Thymus (tissue), 11 donors: ENCODE measurements at regions not wholly inside any gene's neighbourhood (a gene's known extent, or its start where the extent isn't known, plus 50 kb on each side); places are given as distances from the start of the nearest gene placed in this dataset.

Experiments
- DNase-seq, 9 donors: peaks; one replicate each; pipeline ENCODE4 v3.0.0-alpha.2; 2013; ENCODE audit warnings: low spot score in 9 of 9, low read depth in 6 of 9, missing footprints in 1 of 9
- H3K27ac ChIP-seq, 2 donors: one replicate each; pipeline ENCODE4 v1.5.1; 2013; ENCODE audit warnings: control low read depth in 1 of 2, low read depth in 1 of 2, low read length in 1 of 2, mild to moderate bottlenecking in 1 of 2, moderate library complexity in 1 of 2
- H3K27me3 ChIP-seq, 2 donors: one replicate each; pipeline ENCODE4 v1.5.1; 2013; ENCODE audit warnings: low read length in 1 of 2; ENCODE audit not compliant: control insufficient read depth in 2 of 2, insufficient read depth in 1 of 2
- H3K36me3 ChIP-seq, 2 donors: one replicate each; pipeline ENCODE4 v1.5.1; 2013; ENCODE audit warnings: low read length in 1 of 2, mild to moderate bottlenecking in 1 of 2, moderate library complexity in 1 of 2; ENCODE audit not compliant: control insufficient read depth in 2 of 2, insufficient read depth in 2 of 2
- H3K4me1 ChIP-seq, 2 donors: one replicate each; pipeline ENCODE4 v1.5.1; 2013; ENCODE audit warnings: low read length in 2 of 2; ENCODE audit not compliant: control insufficient read depth in 2 of 2, insufficient read depth in 2 of 2
- H3K4me3 ChIP-seq, 2 donors: one replicate each; pipeline ENCODE4 v1.5.1; 2013; ENCODE audit warnings: low read length in 2 of 2, control low read depth in 1 of 2, mild to moderate bottlenecking in 1 of 2
- H3K9me3 ChIP-seq, 2 donors: one replicate each; pipeline ENCODE4 v1.5.1; 2013; ENCODE audit warnings: low read length in 1 of 2, mild to moderate bottlenecking in 1 of 2; ENCODE audit not compliant: control insufficient read depth in 2 of 2, insufficient read depth in 1 of 2
- WGBS: extraction: QIAGEN DNeasy Blood & Tissue Kit; methylation state at CpG from one replicate; pipeline ENCODE4 v1.1.7; 2013; 5-methylcytosine and 5-hydroxymethylcytosine counted together
- donor health status: healthy.

DNA sequence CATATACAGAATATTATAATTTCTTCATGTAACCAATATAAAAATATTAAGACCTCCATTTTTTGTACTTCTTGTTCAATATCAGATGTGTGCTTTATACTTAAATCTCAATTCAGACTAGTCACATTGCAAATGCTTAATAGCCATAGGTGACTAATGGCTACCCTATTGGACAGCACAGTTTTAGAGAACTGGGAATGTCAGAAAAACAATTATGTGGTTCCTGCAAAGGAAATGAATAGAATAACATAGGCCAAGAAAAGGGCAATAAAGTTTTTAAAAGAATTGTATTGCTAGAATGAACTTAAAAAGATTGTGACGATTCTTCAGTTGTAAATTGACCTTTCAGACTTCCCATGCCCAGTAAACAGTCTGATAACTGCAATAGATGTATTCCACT, 843.0 kb downstream of the METTL15 start:
- H3K4me3 ChIP-seq: no peak overlapping the region
- H3K36me3 ChIP-seq: no peaks in the 10 kb centered on the region
- 91% methylated on average over 1 of the region's 1 CpG for WGBS
- DNase-seq: no peak
- H3K27ac ChIP-seq: no peak overlapping the region
- no peaks in the 10 kb centered on the region for H3K27me3 ChIP-seq
- peaks cover 0 to 3% of the 10 kb centered on the region in 2 donors for H3K9me3 ChIP-seq
- no peaks in the 10 kb centered on the region for H3K4me1 ChIP-seq

DNA sequence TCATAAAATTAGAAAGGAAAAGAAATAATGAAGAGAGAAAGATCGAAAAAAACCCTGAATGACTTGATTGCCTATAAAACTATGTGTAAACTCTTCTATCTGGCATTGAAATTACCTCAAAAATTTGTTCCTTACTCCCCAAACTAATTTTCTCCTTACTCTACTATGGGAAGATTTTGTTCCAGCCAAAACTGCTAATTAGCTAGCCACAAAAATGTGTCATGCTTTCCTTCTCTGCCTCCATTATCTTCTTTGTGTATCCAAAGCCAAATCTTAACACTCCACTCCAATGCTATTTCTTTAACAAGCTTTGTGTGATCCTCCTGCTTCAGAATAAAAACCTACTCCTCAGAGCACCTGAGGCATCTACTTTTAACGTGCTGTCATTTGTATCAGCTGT, 831.2 kb downstream of the METTL15 start:
- Histone ChIP-seq H3K27me3 (no peaks in the 10 kb centered on the region), H3K9me3 (peaks cover 0 to 3% of the 10 kb centered on the region in 2 donors), H3K36me3 (no peaks in the 10 kb centered on the region), H3K4me1 (no peaks in the 10 kb centered on the region), H3K27ac (no peak overlapping the region), H3K4me3 (no peak overlapping the region)
- no peak for DNase-seq
- 66% methylated on average over 2 of the region's 2 CpGs for WGBS

DNA sequence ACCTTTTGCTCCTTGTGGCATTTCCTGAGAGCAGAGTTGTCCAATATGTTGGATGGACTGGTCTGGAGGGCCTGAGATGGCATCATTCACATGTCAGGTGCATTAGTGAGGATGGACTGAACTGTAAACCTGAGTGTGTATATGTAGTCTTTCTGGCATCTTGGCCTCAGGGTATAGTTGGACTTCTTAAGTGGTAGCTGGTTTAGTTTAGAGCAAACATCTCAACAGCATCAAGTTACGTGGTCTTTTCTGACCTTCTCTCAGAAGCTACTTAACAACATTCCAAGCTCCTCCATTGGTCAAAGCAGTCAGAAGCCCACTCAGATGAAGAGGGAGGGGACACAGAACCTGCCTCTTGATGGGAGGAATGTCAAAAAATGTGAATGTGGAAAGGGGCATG, 829.9 kb downstream of the METTL15 start:
- H3K27ac ChIP-seq: no peak overlapping the region
- H3K4me3 ChIP-seq: no peak overlapping the region
- H3K9me3 ChIP-seq: peaks cover 0 to 3% of the 10 kb centered on the region in 2 donors
- no peaks in the 10 kb centered on the region for H3K36me3 ChIP-seq
- 96% methylated on average over 1 of the region's 1 CpG for WGBS
- H3K27me3 ChIP-seq: no peaks in the 10 kb centered on the region
- DNase-seq: no peak
- no peaks in the 10 kb centered on the region for H3K4me1 ChIP-seq

DNA sequence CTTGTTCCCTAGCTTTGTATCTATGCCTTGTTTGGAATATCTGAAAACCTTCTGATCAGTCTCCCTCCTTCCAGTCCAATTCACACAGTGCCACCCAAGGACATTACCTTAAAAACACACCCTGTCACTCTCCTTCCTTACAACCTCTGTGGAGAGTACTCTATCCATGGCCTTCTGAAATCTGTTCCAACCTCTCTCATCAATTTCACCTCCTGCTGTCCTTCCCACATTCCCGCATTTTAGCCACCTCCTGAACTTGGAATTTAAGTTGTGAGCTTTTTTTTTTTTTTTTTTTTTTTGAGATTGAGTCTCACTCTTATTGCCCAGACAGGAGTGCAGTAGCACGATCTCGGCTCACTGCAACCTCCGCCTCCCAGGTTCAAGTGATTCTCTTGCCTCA, 824.8 kb downstream of the METTL15 start:
- DNase-seq: no peak
- Histone ChIP-seq H3K9me3 (no peaks in the 10 kb centered on the region), H3K27ac (no peak overlapping the region), H3K27me3 (no peaks in the 10 kb centered on the region), H3K36me3 (no peaks in the 10 kb centered on the region), H3K4me1 (no peaks in the 10 kb centered on the region), H3K4me3 (no peak overlapping the region)
- 96% methylated on average over 4 of the region's 4 CpGs for WGBS

DNA sequence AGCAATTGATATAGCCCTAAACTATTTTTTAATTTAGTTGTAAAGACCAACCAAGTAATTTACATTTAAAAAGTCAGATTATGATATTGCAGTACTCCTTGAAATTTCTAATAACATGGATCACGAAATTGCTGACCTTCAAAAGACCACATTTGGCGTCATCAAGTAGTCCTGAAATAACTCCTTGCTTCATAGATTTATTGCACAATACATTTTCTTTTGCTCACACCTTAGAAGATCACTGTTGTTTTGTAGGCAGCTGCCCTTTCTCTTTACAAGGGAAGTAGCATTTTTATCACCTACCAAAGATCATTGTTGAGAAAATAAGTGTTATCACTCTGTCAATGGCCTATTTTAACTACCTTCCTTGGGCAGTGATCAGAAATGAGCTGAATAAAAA, 815.8 kb downstream of the METTL15 start:
- Histone ChIP-seq H3K4me1 (no peaks in the 10 kb centered on the region), H3K36me3 (no peaks in the 10 kb centered on the region), H3K9me3 (no peaks in the 10 kb centered on the region), H3K27me3 (no peaks in the 10 kb centered on the region), H3K4me3 (no peak overlapping the region), H3K27ac (no peak overlapping the region)
- 90% methylated on average over 2 of the region's 2 CpGs for WGBS
- DNase-seq: no peak

DNA sequence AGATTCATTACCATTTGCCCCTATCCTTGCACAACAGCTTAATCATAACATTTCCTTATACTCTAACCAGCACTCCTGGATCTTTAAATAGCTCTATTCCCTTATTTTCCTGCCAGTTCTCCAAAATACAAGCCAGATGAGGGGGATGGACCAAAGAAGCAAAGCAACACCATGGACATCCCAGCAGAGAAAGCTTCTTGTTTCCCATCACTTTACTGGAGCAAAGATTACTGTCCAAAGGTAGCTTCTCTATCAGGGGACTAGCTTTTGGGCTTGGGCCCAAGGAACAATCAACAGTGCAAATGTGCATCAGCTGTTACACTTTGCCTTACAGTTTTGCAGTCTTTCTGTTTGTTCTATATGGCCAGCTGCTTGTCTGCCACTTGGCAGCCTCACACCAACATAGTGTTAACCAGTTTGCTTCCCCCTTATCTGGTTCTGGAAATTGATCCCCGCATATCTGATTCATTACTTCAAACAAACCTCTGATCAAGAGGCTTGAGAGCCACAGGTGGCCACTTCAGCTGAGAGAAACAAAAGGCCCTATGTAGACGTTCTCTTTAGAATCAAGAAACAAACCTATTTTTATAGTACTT, 814.3 kb downstream of the METTL15 start:
- DNase-seq: no peak
- Histone ChIP-seq H3K4me1 (no peaks in the 10 kb centered on the region), H3K9me3 (no peaks in the 10 kb centered on the region), H3K27me3 (no peaks in the 10 kb centered on the region), H3K4me3 (no peak overlapping the region), H3K27ac (no peak overlapping the region), H3K36me3 (no peaks in the 10 kb centered on the region)
- 53% methylated on average over 2 of the region's 2 CpGs for WGBS

DNA sequence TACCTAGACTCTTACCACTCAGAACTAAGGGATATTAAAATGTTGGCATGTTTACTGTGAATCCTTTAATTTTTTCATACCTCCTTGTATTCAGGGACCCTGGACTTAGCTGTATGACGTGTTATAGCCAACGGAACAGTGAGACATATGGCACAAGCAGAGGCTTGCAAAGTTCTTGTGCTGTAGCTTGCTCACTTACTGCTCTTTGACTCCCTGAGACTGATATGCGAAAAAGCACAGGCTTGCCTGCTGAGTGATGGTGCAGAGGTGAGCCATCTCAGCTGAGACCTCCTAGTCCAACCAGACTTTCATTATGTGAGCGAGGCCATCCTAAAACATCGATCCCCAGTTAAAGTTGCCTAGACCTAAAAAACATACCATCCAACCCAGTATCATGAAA, 811.0 kb downstream of the METTL15 start:
- WGBS: 92% methylated on average over 5 of the region's 5 CpGs
- no peak overlapping the region for H3K4me3 ChIP-seq
- H3K4me1 ChIP-seq: no peaks in the 10 kb centered on the region
- H3K9me3 ChIP-seq: no peaks in the 10 kb centered on the region
- no peaks in the 10 kb centered on the region for H3K27me3 ChIP-seq
- DNase-seq: no peak
- no peak overlapping the region for H3K27ac ChIP-seq
- no peaks in the 10 kb centered on the region for H3K36me3 ChIP-seq

DNA sequence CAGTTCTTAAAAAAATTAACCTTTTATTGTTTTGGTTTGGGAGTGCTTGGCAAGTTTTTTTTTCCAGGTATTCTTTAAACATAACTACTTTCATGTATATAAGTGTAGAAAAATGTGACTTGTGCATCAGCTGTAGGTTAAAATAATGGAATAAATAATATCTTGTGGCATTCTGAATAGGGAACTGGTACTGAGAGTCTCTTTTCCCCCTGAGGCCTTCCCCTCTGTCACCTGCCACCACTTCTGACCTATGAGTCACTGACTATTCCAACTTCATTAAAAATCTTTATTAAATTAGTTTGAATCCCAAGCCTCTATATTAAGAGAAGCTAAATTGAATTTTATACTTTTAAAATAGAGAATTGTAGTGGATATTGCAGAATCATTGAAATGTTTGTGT, 805.7 kb downstream of the METTL15 start:
- Histone ChIP-seq H3K4me3 (no peak overlapping the region), H3K9me3 (no peaks in the 10 kb centered on the region), H3K27ac (no peak overlapping the region), H3K36me3 (no peaks in the 10 kb centered on the region), H3K4me1 (no peaks in the 10 kb centered on the region), H3K27me3 (no peaks in the 10 kb centered on the region)
- DNase-seq: no peak

DNA sequence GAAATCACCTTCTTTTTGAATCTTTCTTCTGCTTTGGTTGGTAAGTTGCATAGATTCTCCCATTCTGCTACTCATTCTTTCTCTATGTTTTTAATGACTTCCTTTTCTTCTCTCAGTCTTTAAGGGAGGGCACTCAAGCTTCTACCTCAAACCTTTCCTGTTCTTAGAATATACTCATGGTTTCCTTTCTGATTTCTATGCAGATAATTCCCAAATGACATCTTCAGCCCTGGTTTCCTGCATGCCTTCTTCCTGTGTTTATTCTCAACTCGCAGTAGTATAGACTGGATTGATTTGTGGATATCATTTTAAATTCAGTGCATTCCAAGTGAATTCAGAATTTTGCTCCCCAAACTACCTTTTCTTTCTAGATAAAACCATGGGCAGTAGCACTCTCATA, 803.6 kb downstream of the METTL15 start:
- Histone ChIP-seq H3K36me3 (no peaks in the 10 kb centered on the region), H3K9me3 (no peaks in the 10 kb centered on the region), H3K27me3 (no peaks in the 10 kb centered on the region), H3K4me1 (no peaks in the 10 kb centered on the region), H3K4me3 (no peak overlapping the region), H3K27ac (no peak overlapping the region)
- WGBS: 7% methylated on average over 1 of the region's 1 CpG
- DNase-seq: no peak

DNA sequence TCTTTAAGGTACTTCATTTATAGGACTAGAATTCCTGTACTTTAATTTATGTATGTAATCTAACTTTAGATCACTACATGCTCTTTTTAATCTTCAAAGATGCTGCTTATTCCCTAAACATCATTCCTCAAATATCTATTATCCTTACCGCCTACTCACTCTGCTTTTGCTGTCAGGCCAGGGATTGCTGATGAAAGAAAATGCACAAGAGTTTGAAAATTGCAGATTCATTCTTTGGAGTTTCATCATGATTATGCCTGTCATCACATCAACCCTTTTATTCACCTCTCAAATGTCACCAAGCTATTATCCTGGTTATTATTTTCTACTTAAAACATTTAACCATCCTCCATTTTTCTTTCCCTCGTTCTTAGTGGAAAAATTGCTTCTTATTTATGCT, 802.7 kb downstream of the METTL15 start:
- Histone ChIP-seq H3K4me3 (no peak overlapping the region), H3K4me1 (no peaks in the 10 kb centered on the region), H3K9me3 (no peaks in the 10 kb centered on the region), H3K27me3 (no peaks in the 10 kb centered on the region), H3K27ac (no peak overlapping the region), H3K36me3 (no peaks in the 10 kb centered on the region)
- 79% methylated on average over 2 of the region's 2 CpGs for WGBS
- DNase-seq: no peak
